OCI-LY7 (cell line): ENCODE measurements at regions not wholly inside any gene's neighbourhood (a gene's known extent, or its start where the extent isn't known, plus 50 kb on each side); places are given as distances from the start of the nearest gene placed in this dataset.

ENCODE experiments used
- BruUV-seq: library from RNA; stranded (reverse); fragments of 400-500 nt; replicated peaks from 2 replicates; lab custom pipeline; 2021; lab: Mats Ljungman, UMichigan
- CTCF ChIA-PET: fragments of 300-600 bp; sonication (Branson Sonifier 250); formaldehyde crosslinking; loops from one replicate; lab custom pipeline; 2022; ENCODE audit warnings: antibody characterized with exemption; ENCODE audit not compliant: unreplicated experiment; lab: Charles Lee
- POLR2A ChIA-PET: fragments of 300-600 bp; sonication (Branson Sonifier 250); formaldehyde crosslinking; loops from one replicate; lab custom pipeline; 2022; ENCODE audit warnings: antibody characterized with exemption; lab: Charles Lee
- DNase-seq: peaks from one replicate; pipeline ENCODE4 v3.0.0-alpha.2; 2015; ENCODE audit warnings: low spot score
- H2AFZ ChIP-seq: fragments of 200-600 bp; sonication (generic), shearing (Covaris generic); 2 replicates; pipeline ENCODE4 v1.6.1; 2014; ENCODE audit warnings: mild to moderate bottlenecking, antibody characterized with exemption, low read length, moderate library complexity
- H3K27ac ChIP-seq: fragments of 200-600 bp; sonication (generic); 2 replicates; pipeline ENCODE4 v1.5.1; 2014; ENCODE audit warnings: mixed run types, low read depth, mild to moderate bottlenecking, moderate library complexity, low read length, inconsistent platforms; ENCODE audit not compliant: poor library complexity, severe bottlenecking
- H3K36me3 ChIP-seq: fragments of 200-600 bp; sonication (generic); 2 replicates; pipeline ENCODE4 v1.6.1; 2014; ENCODE audit warnings: mild to moderate bottlenecking, antibody characterized with exemption, low read length, moderate library complexity, mixed read lengths; ENCODE audit not compliant: insufficient read depth
- H3K4me1 ChIP-seq: fragments of 200-600 bp; sonication (generic); 2 replicates; pipeline ENCODE4 v1.5.1; 2014; ENCODE audit warnings: mild to moderate bottlenecking, low read length; ENCODE audit not compliant: insufficient read depth, poor library complexity, severe bottlenecking
- H3K4me2 ChIP-seq: fragments of 200-600 bp; sonication (generic); 2 replicates; pipeline ENCODE4 v1.6.1; 2014; ENCODE audit warnings: mild to moderate bottlenecking, low read length
- H3K4me3 ChIP-seq: fragments of 200-600 bp; sonication (generic); 2 replicates; pipeline ENCODE4 v1.5.1; 2014; ENCODE audit warnings: mild to moderate bottlenecking, low read depth, low read length; ENCODE audit not compliant: poor library complexity, severe bottlenecking
- H3K79me2 ChIP-seq: fragments of 200-600 bp; sonication (generic); 2 replicates; pipeline ENCODE4 v1.6.1; 2016; ENCODE audit warnings: low read depth, mild to moderate bottlenecking, low read length, moderate library complexity, mixed read lengths; ENCODE audit not compliant: insufficient read depth
- H3K9me2 ChIP-seq: fragments of 200-600 bp; sonication (generic); 2 replicates; pipeline ENCODE4 v1.6.1; 2016; ENCODE audit warnings: mild to moderate bottlenecking, low read length, mixed read lengths; ENCODE audit not compliant: insufficient read depth
- H3K9me3 ChIP-seq: fragments of 200-600 bp; sonication (generic); 2 replicates; pipeline ENCODE4 v1.6.1; 2014; ENCODE audit warnings: mild to moderate bottlenecking, mixed run types, low read length, mixed read lengths
- H4K20me1 ChIP-seq: fragments of 200-600 bp; sonication (generic); 2 replicates; pipeline ENCODE4 v1.6.1; 2014; ENCODE audit warnings: mild to moderate bottlenecking, antibody characterized with exemption, low read length, moderate library complexity, mixed read lengths; ENCODE audit not compliant: insufficient read depth
- CTCF ChIP-seq: fragments of 200-600 bp; sonication (generic); conservative IDR thresholded peaks from 2 replicates; pipeline ENCODE4 v1.5.1; 2014; ENCODE audit warnings: mild to moderate bottlenecking, antibody characterized with exemption, low read length, moderate library complexity, mixed read lengths
- EZH2phosphoT487 ChIP-seq: fragments of 200-600 bp; sonication (generic); IDR thresholded peaks from 2 replicates; pipeline ENCODE4 v1.6.1; 2018; ENCODE audit warnings: low read depth, borderline replicate concordance, mild to moderate bottlenecking, mixed run types, antibody characterized with exemption, low read length, moderate library complexity, mixed read lengths
- intact Hi-C: fragments of 100-400 bp; cut with micrococcal nuclease; formaldehyde crosslinking; loops from one replicate; pipeline ENCODE4 v1.10.0; 2022; ENCODE audit not compliant: unreplicated experiment

- ChIA-PET POLR2A (no interaction called here), CTCF (no interaction called here)
- H3K27ac ChIP-seq, result no peak overlapping the region
- H3K4me3 ChIP-seq, result no peak overlapping the region
- H3K4me1 ChIP-seq, result no peaks in the 10 kb centered on the region
- TF ChIP-seq CTCF (no peak), EZH2phosphoT487 (no peak)
- no peaks in the 10 kb centered on the region for H3K79me2 ChIP-seq
- H2AFZ ChIP-seq, result no peak overlapping the region
- H3K9me3 ChIP-seq, result no peaks in the 10 kb centered on the region
- BruUV-seq, result no TSS peak
- no peaks in the 10 kb centered on the region for H3K36me3 ChIP-seq
- DNase-seq, result no peak
- no peaks in the 10 kb centered on the region for H3K9me2 ChIP-seq
- H4K20me1 ChIP-seq, result no peaks in the 10 kb centered on the region
- intact Hi-C loops, result no loop called here
- no peak overlapping the region for H3K4me2 ChIP-seq
These were observed 112.7 kb upstream of the WNT4 start for GRCh38 chr1:22255341-22256212.

GRCh38 chr1:22256213-22256512 lies 113.3 kb upstream of the WNT4 start:
- no peak overlapping the region for H3K4me2 ChIP-seq
- TF ChIP-seq EZH2phosphoT487, result no peak
- no peak for TF ChIP-seq CTCF
- H4K20me1 ChIP-seq, result no peaks in the 10 kb centered on the region
- no peaks in the 10 kb centered on the region for H3K9me2 ChIP-seq
- intact Hi-C loops, result no loop called here
- H3K27ac ChIP-seq, result no peak overlapping the region
- CTCF ChIA-PET, result no interaction called here
- H3K4me1 ChIP-seq, result no peaks in the 10 kb centered on the region
- BruUV-seq, result no TSS peak
- H3K36me3 ChIP-seq, result no peaks in the 10 kb centered on the region
- no peaks in the 10 kb centered on the region for H3K9me3 ChIP-seq
- H3K4me3 ChIP-seq, result no peak overlapping the region
- H3K79me2 ChIP-seq, result no peaks in the 10 kb centered on the region
- H2AFZ ChIP-seq, result no peak overlapping the region
- POLR2A ChIA-PET, result no interaction called here
- DNase-seq, result no peak
